Left hindlimb (tissue), 1 donor: ENCODE measurements at regions not wholly inside any gene's neighbourhood (a gene's known extent, or its start where the extent isn't known, plus 50 kb on each side); places are given as distances from the start of the nearest gene placed in this dataset.
"Not testable (repeated sequence)": the region's sequence is repeated elsewhere in the genome, so short reads cannot be mapped to it uniquely, and the experiment has no call there.

Source experiments
- DNase-seq: peaks from one replicate; pipeline ENCODE4 v3.0.0-alpha.2; 2018

DNA sequence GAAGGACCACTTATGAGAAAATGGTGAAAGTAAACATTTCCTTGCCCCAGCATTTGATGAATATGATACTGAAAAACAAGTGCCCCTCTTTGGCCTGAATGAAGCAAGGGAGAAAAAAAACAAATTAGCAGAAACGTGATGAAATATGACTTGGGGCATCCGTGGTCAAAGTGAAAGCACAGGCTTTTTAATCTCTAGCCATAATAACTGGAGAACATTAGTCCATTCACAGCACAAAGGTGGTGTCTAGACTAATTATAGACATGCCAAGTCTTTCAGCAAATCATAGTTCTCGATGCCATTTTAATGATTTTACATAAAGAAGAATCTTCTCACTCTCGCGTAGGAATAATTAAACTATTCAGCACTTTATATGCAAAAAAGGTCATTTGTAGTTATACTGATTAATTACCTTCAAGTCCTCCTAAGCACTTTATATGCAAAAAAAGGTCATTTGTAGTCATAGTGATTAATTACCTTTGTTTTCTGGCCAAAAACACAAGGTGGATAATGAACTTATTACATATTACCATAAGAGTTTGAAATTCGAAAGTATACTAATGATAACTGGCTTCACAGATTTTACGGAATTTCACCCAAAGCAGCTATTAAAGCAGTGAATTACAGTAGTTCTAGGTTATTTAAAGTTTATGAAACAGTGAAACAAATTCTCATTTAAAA is 121.6 kb downstream of the ZNF22 start:
- not testable (repeated sequence) for DNase-seq

DNA sequence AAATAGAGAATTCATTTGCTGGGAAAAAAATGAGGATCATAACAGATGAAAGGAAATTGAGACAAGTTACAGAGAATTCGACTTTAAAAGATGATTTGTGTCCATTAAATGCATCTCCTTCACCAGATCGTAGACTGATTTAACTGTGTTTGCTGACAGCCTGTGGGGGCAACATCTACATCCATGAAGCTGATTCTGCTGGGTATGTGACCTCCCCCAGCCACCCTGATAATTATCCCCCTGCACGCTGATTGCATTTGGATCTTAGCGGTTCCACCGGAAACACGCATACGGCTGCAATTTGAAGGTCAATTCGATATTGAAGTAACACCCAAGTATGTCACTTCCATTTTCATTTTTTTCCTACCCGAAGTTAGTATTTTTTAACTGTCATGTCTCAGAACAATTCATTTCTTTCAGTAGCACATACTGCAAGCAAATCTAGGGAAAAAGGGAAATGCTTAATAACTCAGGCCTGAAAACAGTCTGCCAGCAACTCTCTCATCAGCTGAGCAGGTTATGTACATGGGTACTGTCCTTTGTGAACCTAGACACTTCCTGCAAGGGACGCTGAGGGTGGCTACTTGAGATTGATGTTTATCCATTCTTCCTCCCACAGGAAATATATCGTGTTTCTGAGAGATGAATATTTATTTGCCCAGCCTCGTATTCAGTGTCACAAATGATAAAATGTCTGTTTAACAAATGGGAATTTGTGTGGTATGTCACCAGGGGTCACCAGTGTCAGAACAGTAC is 134.9 kb downstream of the ZNF22 start:
- DNase-seq: no peak

DNA sequence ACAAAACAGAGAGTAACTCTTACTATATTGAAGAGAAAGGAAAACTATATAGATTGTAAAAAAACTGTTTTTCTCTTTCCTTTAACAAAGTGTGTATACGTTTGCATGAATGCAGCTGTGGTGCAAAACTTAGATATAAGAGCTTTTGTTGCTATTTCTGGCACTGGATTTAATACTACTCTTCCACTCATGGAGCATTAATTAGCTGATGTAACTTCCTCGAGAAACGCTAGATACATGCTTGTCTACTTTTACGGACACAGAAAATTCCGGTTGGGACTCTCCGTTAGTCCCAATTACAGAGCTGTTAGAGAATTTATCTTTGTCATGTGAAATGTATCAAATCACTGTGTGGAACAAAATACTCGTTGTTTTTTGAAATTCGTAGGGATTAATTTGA is 135.5 kb downstream of the ZNF22 start:
- no peak for DNase-seq

DNA sequence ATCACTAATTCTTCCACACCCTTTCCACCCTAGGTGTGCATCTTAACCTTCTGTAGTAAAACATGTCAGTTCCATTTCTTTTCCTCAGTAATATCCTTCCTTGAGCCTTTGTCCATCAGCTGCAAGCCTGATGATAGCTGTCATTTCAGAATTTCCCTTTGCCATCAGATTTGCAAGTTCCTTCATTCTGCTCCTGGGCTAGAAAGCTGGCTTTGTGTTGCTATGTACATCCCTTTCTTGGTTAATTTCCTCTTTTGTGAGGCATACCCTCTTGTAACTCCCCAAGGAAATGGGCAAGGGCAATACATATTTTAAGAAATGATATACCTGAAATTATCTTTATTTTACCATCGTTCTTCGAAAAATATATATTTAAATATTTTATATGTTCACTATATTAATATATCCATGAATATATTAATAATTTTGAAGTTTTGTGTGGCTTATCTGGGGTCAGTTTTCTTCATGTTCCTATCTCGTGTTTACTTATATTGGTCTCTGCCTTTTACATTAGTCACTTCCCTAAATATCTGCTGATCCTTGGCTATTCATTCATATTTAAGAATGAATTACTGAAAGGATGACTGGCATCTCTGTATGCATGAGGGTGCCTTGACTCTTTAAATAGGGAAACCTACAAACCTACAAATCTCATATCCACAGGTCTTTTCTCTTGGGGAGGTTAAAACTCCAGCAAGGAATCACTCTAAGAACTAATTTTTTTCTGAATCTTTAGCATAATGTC is 143.8 kb downstream of the ZNF22 start:
- DNase-seq: no peak

DNA sequence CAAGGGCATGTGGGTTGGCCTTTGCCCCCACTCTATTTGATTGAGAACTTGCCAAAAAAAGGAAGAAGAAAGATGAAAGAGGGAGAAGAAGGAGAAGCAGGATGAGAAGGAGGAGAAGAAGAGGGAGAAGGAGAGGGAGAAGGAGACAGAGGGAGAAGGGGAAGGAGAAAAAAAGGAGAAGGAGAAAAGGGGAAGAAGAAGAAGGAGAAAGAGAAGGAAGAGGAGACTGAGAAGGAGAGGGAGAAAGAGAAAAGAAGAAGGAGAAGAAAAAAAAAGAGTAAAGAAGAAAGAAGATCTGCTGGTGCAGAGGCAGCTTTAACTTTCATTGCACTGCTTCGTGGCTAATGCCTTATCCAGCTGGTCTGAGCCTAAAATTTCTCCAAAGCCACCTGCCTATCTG is 144.4 kb downstream of the ZNF22 start:
- DNase-seq: not testable (repeated sequence)

DNA sequence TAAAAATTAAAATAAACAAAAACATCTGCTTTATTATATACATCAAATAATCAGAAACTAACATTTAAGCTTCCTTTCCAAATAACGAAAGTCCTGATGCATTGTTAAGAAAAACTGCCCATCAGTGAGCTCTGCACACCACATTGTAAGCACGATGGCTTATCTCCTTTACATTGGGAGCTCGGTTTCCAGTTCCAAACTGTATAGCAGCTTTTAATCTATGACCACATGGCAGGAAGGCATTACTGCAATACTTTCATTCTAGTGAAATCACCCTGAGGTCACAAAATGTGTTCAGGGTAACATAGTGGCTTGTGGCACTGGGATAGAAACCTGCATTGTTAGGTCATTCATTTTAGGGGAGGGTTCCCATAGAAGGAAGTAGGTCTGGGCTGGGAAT is 146.3 kb downstream of the ZNF22 start:
- no peak for DNase-seq

DNA sequence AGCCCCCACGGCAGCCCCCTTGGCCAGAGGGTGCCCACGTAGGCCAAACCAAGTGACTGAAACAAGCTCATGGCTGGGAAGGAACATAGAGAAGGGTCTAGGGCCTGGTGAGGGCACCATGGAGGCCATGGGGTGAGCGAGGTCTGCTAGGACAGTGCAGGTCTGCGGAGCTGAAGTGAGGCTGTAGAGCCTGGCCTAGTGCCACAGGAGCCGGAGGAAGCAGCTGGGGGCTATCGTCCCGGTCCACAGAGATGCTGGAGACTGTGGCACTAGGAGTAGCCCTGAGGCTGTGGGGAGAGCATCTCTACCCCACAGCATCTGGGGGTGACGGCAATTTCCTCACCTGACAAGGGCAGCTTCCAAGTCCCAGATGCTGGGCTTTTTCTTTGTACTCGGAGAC is 150.3 kb downstream of the ZNF22 start:
- no peak for DNase-seq

DNA sequence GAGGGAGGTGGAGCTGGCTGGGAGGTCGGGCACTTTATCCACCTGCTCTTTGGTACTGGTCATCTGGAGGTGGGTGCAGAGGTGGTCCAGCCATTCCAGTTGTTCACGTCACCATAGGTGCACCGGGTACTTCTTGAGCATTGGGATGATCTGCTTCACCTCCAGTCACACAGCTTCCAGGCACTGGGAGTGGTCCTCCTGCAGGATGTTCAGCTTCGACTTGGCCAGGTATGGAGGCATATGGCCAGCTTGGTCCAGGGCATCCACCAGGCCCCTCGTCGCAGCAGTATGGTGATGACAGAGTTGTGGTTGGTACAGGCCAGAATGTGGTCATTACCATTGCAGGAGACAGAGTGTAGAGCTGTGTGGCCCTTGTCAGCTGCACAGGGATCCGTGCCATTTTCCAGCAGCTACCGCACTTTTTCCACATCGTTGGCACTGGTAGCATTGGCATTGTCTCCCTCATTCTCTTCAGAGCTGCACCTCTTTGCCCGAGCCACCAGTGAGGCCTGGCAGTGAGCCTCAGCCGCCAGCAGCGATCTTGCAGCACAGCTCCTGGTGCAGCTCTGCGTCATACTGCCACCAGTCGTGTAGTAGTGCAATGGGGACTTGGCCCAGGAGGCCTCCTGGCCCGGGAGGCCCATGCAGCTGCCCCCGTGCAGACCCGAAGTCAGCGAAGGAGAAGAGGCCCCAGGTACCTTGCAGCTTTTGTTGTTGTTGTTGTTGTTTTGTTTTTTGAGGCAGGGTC is 150.9 kb downstream of the ZNF22 start:
- no peak for DNase-seq

DNA sequence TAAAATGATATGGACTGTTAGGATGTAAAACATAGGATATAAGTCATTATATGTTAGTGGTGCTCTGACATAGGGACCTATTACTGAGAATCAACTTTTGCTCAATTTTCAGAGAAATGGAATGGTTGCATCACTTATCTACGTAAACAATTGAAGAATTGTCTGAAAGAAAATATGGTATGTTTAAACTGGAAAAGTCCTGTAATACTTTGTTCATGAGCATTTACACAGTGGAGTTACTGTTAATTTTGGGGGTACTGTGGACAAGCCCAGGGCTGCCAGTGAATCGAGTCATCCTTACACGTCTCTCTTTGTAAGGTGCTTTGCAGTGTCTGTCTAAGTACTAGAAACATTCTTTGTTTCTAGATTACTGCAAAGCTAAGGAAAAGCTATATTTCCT is 152.0 kb downstream of the ZNF22 start:
- no peak for DNase-seq

DNA sequence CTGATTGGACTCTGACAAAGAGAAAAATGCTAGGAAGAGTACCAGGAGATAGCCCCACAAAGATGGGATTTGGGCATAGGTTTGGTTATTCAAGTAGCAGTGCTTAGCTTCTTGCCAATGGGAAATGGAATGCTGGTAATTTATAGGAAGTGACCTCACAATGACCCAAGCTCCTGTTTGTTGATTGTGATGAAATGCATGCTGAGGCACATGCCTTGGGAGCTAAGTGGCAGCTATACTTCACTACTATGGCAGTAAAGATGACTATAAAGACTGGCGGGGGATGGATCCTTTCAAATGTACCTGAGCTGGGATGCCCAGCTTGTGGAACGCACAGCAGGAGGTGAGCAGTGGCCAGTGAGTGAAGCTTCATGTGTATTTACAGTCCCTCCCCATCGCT is 153.8 kb downstream of the ZNF22 start:
- no peak for DNase-seq

DNA sequence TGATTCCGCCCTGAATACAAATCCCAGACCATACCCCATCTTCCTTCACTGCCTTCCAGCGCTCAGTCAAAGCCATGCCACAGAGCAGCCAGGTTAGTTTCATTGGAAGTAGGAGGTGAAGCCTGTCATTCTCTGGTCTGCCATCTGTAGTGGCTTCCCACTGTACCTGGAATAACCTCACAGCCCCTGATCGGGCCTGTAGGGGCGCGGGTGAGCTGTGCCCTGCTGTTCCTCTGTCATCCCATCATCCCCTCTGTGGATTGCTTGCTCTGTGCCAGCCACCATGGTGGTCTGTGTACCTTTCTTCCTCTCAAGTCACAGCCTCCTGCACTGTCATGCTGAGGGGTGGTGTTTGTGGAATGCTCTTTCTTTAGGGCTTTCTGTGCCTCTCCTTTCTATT is 155.1 kb downstream of the ZNF22 start:
- DNase-seq: no peak

DNA sequence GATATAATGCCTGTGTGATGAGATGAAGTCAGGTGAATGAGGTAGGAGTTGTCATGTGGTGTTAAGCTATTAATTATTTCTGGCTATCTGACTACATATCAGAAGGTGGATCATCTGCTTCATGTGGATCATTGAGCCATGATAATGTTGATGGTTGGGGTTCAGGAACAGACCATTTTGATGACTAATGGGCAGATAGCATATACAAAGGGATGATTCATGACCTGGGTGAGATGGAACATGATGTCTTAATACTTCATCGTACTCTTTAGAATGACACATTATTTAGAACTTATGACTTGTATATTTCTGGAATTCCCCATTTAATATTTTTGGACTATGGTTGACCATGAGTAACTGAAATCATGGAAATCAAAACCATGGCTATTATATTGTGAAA is 155.1 kb downstream of the OR13A1 start:
- no peak for DNase-seq

DNA sequence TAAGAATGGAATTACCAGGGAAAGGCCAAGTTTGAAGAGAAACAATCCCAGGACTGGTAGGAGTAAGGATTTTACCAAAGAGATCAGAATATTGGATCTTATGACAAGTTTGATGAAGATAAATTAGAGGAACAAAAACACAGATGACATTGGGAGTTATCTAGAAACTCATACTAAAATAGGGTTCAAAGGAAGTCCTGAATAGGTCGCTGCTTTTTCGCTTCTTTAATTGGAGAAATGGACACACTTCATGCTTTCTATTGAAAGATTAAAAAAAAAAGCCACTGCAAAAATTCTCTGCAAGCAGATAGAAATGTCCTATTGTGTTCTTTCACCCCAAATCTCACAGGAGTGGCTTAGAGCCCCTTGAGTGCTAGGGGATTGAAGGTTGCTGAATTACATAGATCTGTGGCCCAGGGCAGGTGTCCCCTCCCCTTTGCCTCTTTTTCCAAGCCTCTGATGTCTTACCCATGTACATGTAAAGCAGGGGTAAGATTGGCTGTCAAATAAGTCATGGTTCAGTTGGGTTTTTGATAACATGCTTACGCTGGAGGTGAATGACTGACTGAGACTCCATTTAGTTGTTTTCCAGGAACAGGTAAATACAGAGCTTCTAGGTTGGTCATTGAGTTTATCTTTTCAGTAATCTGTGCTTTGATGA is 152.0 kb downstream of the OR13A1 start:
- DNase-seq: no peak

DNA sequence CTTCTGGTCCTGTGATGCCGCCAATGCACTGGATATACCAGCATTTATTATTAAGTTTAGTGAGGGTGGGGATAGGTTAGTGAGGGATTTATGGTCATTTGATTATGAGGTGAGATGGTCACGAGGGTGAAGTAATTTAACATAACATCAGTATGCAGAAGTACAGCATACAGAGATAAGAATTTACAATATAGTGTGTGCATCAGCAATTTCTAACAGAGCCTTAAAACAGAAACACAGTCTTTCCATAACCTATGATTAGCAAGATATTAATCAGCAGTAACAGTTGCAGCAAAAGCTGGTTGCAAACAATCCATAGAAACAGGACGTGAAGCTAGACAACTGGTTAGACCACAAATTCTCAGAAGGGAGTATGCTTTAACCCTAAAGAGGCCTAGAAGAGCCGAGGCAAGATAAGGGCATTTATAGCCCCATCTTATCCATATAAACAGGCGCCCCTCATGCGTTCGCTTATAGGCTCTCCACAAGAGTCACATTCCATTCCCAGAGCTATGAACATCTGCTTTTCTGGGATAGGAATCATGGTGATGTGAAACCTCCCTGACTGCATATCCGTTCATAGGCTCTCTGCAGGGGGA is 139.8 kb downstream of the OR13A1 start:
- DNase-seq: not testable (repeated sequence)

DNA sequence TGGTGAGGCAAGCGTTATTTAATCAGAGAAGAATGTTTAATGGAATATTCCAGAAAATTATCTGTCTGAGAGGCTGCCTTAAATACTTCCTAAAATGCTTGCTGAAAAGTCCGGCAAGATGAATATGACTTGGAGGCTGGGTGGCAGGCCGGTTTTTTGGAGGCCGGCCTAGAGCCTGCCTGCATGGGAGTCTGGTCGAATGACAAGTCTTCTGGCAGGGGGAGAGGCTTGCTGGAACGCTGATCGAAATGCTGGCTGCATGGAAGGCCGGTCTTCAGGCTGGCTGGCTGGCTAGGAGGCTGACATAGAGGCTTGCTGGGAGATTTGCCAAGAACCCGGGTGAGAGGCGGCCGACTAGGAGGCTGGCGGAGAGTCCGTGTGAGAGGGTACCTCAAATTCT is 135.7 kb downstream of the OR13A1 start:
- DNase-seq: no peak

DNA sequence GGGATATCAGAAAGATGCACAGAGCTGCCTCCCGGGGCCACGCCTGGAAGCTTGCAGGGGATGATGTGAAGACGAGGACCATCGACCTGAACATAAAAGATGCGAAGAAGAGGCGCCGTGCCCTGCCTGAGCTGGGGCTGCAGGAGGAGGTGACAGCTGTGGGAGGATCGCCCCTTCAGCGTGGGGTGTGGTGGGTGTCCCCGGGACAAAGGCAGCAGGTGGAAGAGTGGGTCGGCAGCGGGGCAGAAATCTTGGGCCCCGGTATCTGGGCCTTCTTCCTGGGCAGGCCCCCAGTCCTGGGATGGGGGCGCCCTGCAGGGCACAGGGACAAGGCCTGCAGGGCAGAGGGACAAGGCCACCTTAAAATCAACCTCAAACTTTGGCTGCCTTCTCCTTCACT is 134.9 kb downstream of the OR13A1 start:
- DNase-seq: no peak

DNA sequence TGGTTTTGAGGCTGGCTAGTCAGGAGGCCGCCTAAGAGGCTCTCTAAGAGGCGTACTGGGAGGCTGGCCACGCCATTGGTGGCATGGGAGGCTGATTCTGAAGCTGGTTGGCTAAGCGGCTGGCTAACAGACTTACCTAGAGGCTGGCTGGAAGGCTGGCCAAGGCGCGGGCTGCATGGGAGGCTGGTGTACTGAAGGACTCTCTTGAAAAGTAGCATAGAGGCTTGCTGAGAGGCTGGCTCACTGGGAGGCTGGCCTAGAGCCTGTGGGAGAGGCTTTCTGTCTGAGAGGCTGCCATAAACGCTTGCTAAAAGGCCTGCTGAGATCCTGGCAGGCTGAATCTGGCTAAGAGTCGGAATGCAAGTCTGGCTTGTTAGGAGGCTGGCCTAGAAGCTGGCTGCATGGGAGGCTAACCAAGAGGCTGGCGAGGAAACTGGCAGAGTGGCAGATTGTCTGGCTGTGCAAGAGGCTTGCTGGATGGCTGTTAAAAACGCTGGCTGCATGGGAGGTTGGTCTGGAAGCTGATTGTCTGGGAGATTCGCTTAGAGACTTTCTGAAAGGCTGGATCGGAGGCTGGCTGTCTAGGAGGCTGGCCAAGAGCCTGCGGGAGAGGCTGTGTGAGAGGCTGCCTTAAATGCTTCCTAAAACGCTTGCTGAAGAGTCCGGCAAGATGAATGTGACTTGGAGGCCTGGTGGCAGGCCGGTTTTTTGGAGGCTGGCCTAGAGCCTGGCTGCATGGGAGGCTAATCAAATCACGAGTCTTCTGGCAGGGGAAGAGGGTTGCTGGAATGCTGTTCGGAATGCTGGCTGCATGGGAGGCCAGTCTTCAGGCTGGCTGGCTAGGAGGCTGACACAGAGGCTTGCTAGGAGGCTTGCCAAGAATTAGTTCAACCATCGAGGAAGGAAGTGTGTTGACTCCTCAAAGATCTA is 134.2 kb downstream of the OR13A1 start:
- no peak for DNase-seq

DNA sequence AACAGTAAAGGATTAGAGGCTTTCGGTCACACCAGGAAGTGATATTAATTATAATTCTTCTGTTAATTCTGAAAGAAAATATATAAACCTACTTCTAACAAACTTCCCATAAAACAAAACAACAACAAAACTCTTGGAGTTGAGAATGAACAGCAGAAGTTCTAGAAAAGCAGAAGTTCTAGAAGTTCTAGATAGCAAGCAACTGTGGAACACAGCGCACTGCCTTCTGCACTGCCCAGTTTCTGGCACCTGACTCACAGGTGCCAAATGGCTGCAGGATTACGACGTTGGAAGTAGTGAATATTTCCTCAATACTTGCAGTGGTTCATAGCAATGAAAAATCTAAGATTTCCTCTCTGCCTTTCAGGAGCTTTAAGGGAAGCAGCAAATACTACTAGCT is 132.2 kb downstream of the OR13A1 start:
- no peak for DNase-seq

DNA sequence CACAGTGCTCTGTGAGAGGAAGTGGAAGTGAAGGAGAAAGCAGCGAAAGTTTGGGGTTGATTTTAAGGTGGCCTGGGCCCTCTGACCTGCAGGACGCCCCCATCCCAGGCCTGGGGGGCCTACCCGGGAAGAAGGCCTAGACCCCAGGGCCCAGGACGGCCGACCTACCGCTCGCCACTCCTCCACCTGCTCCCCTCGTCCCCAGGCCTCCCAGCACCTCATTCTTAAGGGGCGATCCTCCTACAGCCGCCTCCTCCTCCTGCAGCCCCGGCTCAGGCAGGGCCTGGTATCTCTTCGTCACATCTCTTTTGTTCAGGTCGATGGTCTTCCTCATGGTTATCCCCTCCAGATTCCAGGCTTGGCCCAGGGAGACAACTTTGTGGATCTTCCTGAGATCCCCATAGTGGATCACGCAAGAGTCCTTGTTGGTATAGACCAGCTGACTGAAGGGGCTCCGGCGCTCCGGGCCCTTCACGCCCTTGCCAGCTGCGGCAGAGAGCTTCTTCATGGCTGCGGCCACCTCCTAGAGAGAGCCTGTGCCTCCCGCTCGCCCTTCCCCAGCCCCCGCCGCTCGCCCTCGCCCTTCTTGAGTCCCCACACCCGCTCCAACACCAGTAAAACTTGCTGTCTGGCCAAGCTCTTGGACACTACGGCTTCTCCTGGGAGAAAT is 117.5 kb downstream of the OR13A1 start:
- no peak for DNase-seq

DNA sequence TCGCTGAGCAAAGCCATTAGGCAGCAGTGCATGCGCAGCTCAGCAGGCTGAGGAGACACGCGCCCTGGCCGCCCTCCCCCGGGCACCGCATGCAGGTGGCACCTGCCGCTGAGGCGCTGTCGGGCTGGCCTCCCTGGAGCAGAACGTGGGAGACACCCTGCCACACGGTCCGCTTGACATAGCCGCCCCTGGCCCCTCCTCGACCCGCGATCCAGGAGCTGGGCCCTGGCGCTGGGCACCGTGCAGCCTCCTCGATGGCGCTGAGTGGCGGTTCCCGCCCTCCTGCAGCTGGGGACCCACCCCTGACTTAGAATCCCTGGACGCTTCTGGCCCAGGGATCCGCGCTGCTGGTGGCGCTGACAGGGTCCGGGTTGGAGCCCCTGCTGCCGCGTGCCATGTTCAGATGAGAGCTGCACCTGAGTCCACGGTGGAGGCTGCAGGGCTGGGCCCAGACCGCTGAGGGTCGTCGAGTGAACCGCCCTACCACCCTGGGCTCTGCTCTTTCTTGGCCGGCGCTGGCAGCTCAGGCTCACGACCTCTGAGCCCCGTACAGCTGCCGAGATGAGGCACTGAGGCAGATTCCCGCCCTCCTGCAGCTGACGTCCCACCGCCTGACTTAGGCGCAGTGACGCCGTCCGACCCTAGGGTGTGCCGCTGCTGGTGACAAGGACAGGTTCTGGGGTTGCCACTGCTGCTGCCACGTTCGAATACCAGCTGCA is 116.8 kb downstream of the OR13A1 start:
- no peak for DNase-seq
